GM23248 (cell line): ENCODE measurements at regions not wholly inside any gene's neighbourhood (a gene's known extent, or its start where the extent isn't known, plus 50 kb on each side); places are given as distances from the start of the nearest gene placed in this dataset.

ENCODE experiments used
- DNase-seq: peaks from one replicate; pipeline ENCODE4 v3.0.0-alpha.2; 2015
- H2AFZ ChIP-seq: fragments of 200-600 bp; sonication (generic); 2 replicates; pipeline ENCODE4 v1.6.1; 2016; ENCODE audit warnings: antibody characterized with exemption
- H3F3A ChIP-seq: fragments of 200-600 bp; sonication (generic); 2 replicates; pipeline ENCODE4 v1.6.1; 2016; ENCODE audit warnings: mild to moderate bottlenecking, antibody characterized with exemption, mixed run types; ENCODE audit not compliant: insufficient read depth
- H3K27ac ChIP-seq: fragments of 200-600 bp; sonication (generic); 2 replicates; pipeline ENCODE4 v1.5.1; 2016; ENCODE audit warnings: mild to moderate bottlenecking
- H3K27me3 ChIP-seq: fragments of 200-600 bp; sonication (generic); replicated peaks from 2 replicates; pipeline ENCODE4 v1.6.1; 2016; ENCODE audit warnings: mild to moderate bottlenecking; ENCODE audit not compliant: insufficient read depth
- H3K36me3 ChIP-seq: fragments of 200-600 bp; sonication (generic); 2 replicates; pipeline ENCODE4 v1.6.1; 2016; ENCODE audit warnings: low read depth, mild to moderate bottlenecking
- H3K4me1 ChIP-seq: fragments of 200-600 bp; sonication (generic); 2 replicates; pipeline ENCODE4 v1.6.1; 2016; ENCODE audit warnings: mild to moderate bottlenecking; ENCODE audit not compliant: insufficient read depth
- H3K4me2 ChIP-seq: fragments of 200-600 bp; sonication (generic); one replicate; pipeline ENCODE4 v1.6.1; 2016; ENCODE audit warnings: mild to moderate bottlenecking; ENCODE audit not compliant: unreplicated experiment
- H3K4me3 ChIP-seq: fragments of 200-600 bp; sonication (generic); 2 replicates; pipeline ENCODE4 v1.5.1; 2016; ENCODE audit warnings: mild to moderate bottlenecking
- H3K79me2 ChIP-seq: fragments of 200-600 bp; sonication (generic); 2 replicates; pipeline ENCODE4 v1.6.1; 2016; ENCODE audit warnings: mild to moderate bottlenecking; ENCODE audit not compliant: insufficient read depth
- H3K9ac ChIP-seq: fragments of 200-600 bp; sonication (generic); 2 replicates; pipeline ENCODE4 v1.6.1; 2016; ENCODE audit warnings: mild to moderate bottlenecking
- H3K9me2 ChIP-seq: fragments of 200-600 bp; sonication (generic); 2 replicates; pipeline ENCODE4 v1.6.1; 2016; ENCODE audit warnings: mixed run types, mild to moderate bottlenecking, moderate library complexity; ENCODE audit not compliant: insufficient read depth
- H3K9me3 ChIP-seq: fragments of 200-600 bp; sonication (generic); one replicate; pipeline ENCODE4 v1.6.1; 2017; ENCODE audit warnings: low read depth
- H4K20me1 ChIP-seq: fragments of 200-600 bp; sonication (generic); 2 replicates; pipeline ENCODE4 v1.6.0; 2016; ENCODE audit not compliant: insufficient read depth
- EZH2 ChIP-seq: fragments of 200-600 bp; sonication (generic); IDR thresholded peaks from 2 replicates; pipeline ENCODE4 v1.6.1; 2018; ENCODE audit warnings: antibody characterized with exemption, mild to moderate bottlenecking; ENCODE audit not compliant: insufficient read depth, poor library complexity, severe bottlenecking
- EZH2phosphoT487 ChIP-seq: fragments of 200-600 bp; sonication (generic); IDR thresholded peaks from 2 replicates; pipeline ENCODE4 v1.6.1; 2018; ENCODE audit warnings: antibody characterized with exemption, moderate library complexity, mild to moderate bottlenecking, low read depth; ENCODE audit not compliant: insufficient read depth
- WGBS, 2 experiments: methylation state at CpG; one replicate each; pipeline ENCODE4 v1.1.6; 2015 to 2017; ENCODE audit warnings: low lambda C conversion rate in 2 of 2, low coverage in 1 of 2; ENCODE audit errors: missing lambda C conversion rate in 2 of 2; 5-methylcytosine and 5-hydroxymethylcytosine counted together
- in situ Hi-C: fragments of 300-500 bp; cut with MboI; formaldehyde crosslinking; loops from 2 replicates; pipeline ENCODE4 v1.15.0; 2020

GRCh38 chr2:236393101-236393500 is 128.9 kb upstream of the ASB18 start:
- in situ Hi-C loops = no loop called here
- Histone ChIP-seq H3K9ac (no peak overlapping the region), H3K9me3 (no peaks in the 10 kb centered on the region), H3K27me3 (no peaks in the 10 kb centered on the region), H3K36me3 (no peaks in the 10 kb centered on the region), H3K9me2 (no peaks in the 10 kb centered on the region), H3K27ac (no peak overlapping the region), H3K4me3 (no peak overlapping the region), H3K79me2 (no peaks in the 10 kb centered on the region), H2AFZ (no peak overlapping the region), H3K4me2 (no peak overlapping the region), H3F3A (no peaks in the 10 kb centered on the region), H3K4me1 (no peaks in the 10 kb centered on the region), H4K20me1 (no peaks in the 10 kb centered on the region)
- WGBS, 2 experiments = 32% methylated on average over 3 of the region's 3 CpGs
- TF ChIP-seq EZH2 (no peak), EZH2phosphoT487 (no peak)
- DNase-seq = no peak

GRCh38 chr2:236393581-236393980 is 129.4 kb upstream of the ASB18 start:
- Histone ChIP-seq H2AFZ (no peak overlapping the region), H3K9ac (no peak overlapping the region), H3K4me2 (no peak overlapping the region), H3K9me3 (no peaks in the 10 kb centered on the region), H3K4me1 (no peaks in the 10 kb centered on the region), H3F3A (no peaks in the 10 kb centered on the region), H3K27ac (no peak overlapping the region), H3K9me2 (no peaks in the 10 kb centered on the region), H4K20me1 (no peaks in the 10 kb centered on the region), H3K27me3 (no peaks in the 10 kb centered on the region), H3K4me3 (no peak overlapping the region), H3K36me3 (no peaks in the 10 kb centered on the region), H3K79me2 (no peaks in the 10 kb centered on the region)
- TF ChIP-seq EZH2 (no peak), EZH2phosphoT487 (no peak)
- DNase-seq = no peak
- in situ Hi-C loops = no loop called here
- 40 to 44% methylated on average over 3 of the region's 3 CpGs for WGBS, 2 experiments

GRCh38 chr2:236394571-236394970 is 130.4 kb upstream of the ASB18 start:
- no peaks in the 10 kb centered on the region for H3K9me3 ChIP-seq
- 77 to 79% methylated on average over 9 of the region's 9 CpGs for WGBS, 2 experiments

GRCh38 chr2:236395067-236395466 is 130.9 kb upstream of the ASB18 start:
- Histone ChIP-seq H3K36me3 (no peaks in the 10 kb centered on the region), H3K4me1 (no peaks in the 10 kb centered on the region), H3K27me3 (no peaks in the 10 kb centered on the region; the same call in 1 of the 2 replicates), H3K9ac (no peak overlapping the region), H3K9me2 (no peaks in the 10 kb centered on the region), H3K27ac (no peak overlapping the region), H3K79me2 (no peaks in the 10 kb centered on the region), H3K4me3 (no peak overlapping the region), H3F3A (no peaks in the 10 kb centered on the region), H4K20me1 (no peaks in the 10 kb centered on the region), H2AFZ (no peak overlapping the region), H3K4me2 (no peak overlapping the region), H3K9me3 (no peaks in the 10 kb centered on the region)
- in situ Hi-C loops = no loop called here
- TF ChIP-seq EZH2 = no peak
- no peak for TF ChIP-seq EZH2phosphoT487
- 58 to 60% methylated on average over 7 of the region's 7 CpGs for WGBS, 2 experiments
- DNase-seq = no peak

More at GRCh38 chr2:236394571-236394970, 130.4 kb upstream of the ASB18 start:
- Histone ChIP-seq H3K36me3 (no peaks in the 10 kb centered on the region), H3K4me2 (no peak overlapping the region), H3K9ac (no peak overlapping the region), H3F3A (no peaks in the 10 kb centered on the region), H2AFZ (no peak overlapping the region), H3K9me2 (no peaks in the 10 kb centered on the region), H3K79me2 (no peaks in the 10 kb centered on the region), H3K27ac (no peak overlapping the region), H4K20me1 (no peaks in the 10 kb centered on the region), H3K4me1 (no peaks in the 10 kb centered on the region), H3K4me3 (no peak overlapping the region), H3K27me3 (no peaks in the 10 kb centered on the region; the same call in 1 of the 2 replicates)
- DNase-seq = no peak
- TF ChIP-seq EZH2phosphoT487 (no peak), EZH2 (no peak)
- in situ Hi-C loops = no loop called here

- no peak overlapping the region for H3K27ac ChIP-seq
- H3K4me2 ChIP-seq = no peak overlapping the region
- H2AFZ ChIP-seq = no peak overlapping the region
- TF ChIP-seq EZH2phosphoT487 (no peak), EZH2 (no peak)
- no peak overlapping the region for H3K4me3 ChIP-seq
- no peaks in the 10 kb centered on the region for H3K9me3 ChIP-seq
- in situ Hi-C loops = no loop called here
- 70 to 75% methylated on average over 13 of the region's 13 CpGs for WGBS, 2 experiments
- H3K79me2 ChIP-seq = no peaks in the 10 kb centered on the region
- no peaks in the 10 kb centered on the region for H3F3A ChIP-seq
- H3K9ac ChIP-seq = no peak overlapping the region
- H3K9me2 ChIP-seq = no peaks in the 10 kb centered on the region
- H3K36me3 ChIP-seq = no peaks in the 10 kb centered on the region
- no peaks in the 10 kb centered on the region; the same call in 1 of the 2 replicates for H3K27me3 ChIP-seq
- DNase-seq = no peak
- H3K4me1 ChIP-seq = no peaks in the 10 kb centered on the region
- H4K20me1 ChIP-seq = no peaks in the 10 kb centered on the region
Measured at GRCh38 chr2:236396818-236397350, 132.7 kb upstream of the ASB18 start.
